ENCODE measurements at regions not wholly inside any gene's neighbourhood (a gene's known extent, or its start where the extent isn't known, plus 50 kb on each side); places are given as distances from the start of the nearest gene placed in this dataset.
A peak's percentile ranks its signal among the peaks of the same experiment; 100 is the strongest.
"Not testable (repeated sequence)": the region's sequence is repeated elsewhere in the genome, so short reads cannot be mapped to it uniquely, and the experiment has no call there.

- DNase-seq, result no peak
- in situ Hi-C loops (cut with MboI; ENCODE audit: low pct_unique_long_range_greater_than_20kb, low sequenced_read_pairs), result no loop called here
Observed at GRCh38 chr6:106807947-106808611, 166.4 kb downstream of the CD24 start.

- DNase-seq; in situ Hi-C loops (cut with MboI; ENCODE audit: low pct_unique_long_range_greater_than_20kb, low sequenced_read_pairs): not testable (repeated sequence)
Observed at GRCh38 chr6:106806253-106806652, 168.3 kb downstream of the CD24 start.

GRCh38 chr6:106805771-106806170 lies 168.8 kb downstream of the CD24 start:
- DNase-seq, result no peak
- in situ Hi-C loops (cut with MboI; ENCODE audit: low pct_unique_long_range_greater_than_20kb, low sequenced_read_pairs), result no loop called here

DNA sequence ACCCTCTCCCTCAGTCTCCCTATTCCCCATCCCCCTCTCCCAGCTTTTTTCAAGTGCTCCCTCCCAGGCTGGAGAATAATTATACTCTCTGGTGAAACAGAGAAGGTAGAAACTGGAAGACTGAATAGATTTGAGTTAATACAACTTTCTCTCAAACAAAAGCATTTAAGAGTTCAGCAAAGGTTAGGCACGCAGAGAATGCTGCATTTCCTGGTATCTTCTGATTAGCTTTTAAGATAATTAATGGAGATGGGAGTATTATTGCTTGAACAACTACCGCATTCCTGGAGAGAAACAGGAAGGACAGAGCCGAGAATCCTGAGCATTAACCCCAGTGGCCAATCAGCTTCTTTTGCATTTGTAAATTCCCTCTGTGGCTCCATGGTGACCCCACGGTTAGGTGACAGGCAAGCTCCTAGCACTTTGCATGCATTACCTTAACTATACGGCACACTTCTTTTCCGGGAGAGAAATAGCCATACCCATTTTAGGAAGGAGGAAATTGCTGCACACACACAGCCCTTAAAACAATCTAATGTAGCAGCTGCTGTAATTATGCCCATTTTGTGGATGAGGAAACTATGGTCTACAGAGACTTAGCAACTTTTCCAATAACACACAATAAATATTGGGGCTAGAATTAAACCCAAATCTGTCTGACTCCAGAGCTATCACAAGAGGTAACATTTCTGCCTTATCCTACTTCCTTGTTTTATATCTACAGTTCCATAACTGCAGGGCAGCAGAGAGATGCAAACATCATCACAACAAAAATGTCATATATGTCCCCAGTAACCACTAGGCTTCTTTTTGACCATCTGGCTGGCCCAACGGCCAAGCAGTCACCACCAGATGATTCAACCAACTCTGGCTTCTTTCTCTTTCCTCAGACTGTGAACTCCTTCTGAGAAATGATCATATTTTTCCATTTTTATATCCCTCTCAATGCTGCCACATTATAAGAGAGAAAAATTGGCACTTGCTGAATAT lies 169.9 kb downstream of the CD24 start:
- no peak for DNase-seq
- in situ Hi-C loops (cut with MboI; ENCODE audit: low pct_unique_long_range_greater_than_20kb, low sequenced_read_pairs), result no loop called here

DNA sequence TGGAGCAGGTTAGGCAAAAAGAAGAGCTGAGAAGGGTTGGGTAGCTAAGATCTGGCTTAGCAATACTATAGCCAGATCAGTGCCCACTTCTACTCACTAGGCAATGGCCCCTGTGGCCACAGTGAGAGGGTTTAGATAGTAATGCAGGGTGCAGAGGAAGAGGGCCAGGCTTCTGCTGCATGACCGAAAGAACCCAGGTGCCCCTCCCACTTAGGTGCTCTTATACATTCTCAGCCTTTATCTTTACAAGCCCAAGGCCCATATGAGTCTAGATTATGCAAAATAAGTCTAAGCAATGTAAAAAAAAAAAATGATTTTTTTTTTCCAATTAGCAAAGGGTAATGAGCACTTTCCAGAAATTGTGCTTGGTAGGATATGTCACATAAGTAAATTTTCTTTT lies 171.3 kb downstream of the CD24 start:
- in situ Hi-C loops (cut with MboI; ENCODE audit: low pct_unique_long_range_greater_than_20kb, low sequenced_read_pairs), result no loop called here
- DNase-seq, result no peak

DNA sequence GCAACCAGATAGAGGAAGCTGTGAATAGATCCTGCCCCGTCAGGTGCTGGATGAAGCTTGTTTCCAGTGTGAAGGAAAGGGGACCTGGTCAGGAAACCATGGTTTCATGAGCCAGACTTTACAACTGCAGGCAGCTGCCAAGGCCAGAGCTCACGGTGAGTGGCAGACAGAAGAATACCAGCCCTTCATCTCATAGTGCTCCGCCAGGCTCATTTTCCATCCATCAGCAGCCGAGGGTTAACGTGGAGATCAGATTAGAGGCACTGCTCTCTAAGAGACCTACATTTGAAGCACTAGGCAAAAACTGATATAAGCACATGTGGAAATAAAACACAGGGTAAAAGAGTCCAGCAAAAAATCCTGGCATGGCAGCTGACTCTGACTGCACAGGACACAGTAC lies 172.4 kb downstream of the CD24 start:
- in situ Hi-C loops (cut with MboI; ENCODE audit: low pct_unique_long_range_greater_than_20kb, low sequenced_read_pairs), result no loop called here
- DNase-seq, result no peak

DNA sequence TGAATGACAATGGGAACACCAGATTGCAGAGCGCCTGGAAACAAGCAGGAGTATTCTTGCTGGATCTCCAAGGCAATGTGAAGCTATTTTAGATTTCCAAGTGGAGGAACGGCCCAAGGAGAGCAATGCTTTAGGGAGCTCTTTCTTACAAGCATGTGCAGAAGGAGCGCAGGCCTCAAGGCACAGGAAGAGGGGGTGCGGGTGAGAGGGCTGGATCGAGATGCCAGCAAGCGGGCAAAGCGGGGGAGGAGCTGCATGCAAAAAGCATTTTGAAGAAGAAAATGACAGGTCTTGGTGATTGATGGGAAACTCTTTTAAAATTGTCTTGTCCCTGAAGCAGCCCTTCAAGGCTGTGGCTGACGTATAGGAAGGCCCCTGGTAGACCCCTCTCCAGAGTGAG lies 171.9 kb downstream of the QRSL1 start:
- in situ Hi-C loops (cut with MboI; ENCODE audit: low pct_unique_long_range_greater_than_20kb, low sequenced_read_pairs), result no loop called here
- DNase-seq, result no peak

GRCh38 chr6:106800379-106800778 lies 171.0 kb downstream of the QRSL1 start:
- in situ Hi-C loops (cut with MboI; ENCODE audit: low pct_unique_long_range_greater_than_20kb, low sequenced_read_pairs), result no loop called here
- no peak for DNase-seq

GRCh38 chr6:106799031-106799894 lies 169.9 kb downstream of the QRSL1 start:
- in situ Hi-C loops (cut with MboI; ENCODE audit: low pct_unique_long_range_greater_than_20kb, low sequenced_read_pairs), result no loop called here
- peak; percentile 35 for DNase-seq

GRCh38 chr6:106797186-106797585 lies 167.8 kb downstream of the QRSL1 start:
- in situ Hi-C loops (cut with MboI; ENCODE audit: low pct_unique_long_range_greater_than_20kb, low sequenced_read_pairs), result no loop called here
- DNase-seq, result no peak

- in situ Hi-C loops (cut with MboI; ENCODE audit: low pct_unique_long_range_greater_than_20kb, low sequenced_read_pairs), result no loop called here
Observed at GRCh38 chr6:106796781-106797180, 167.4 kb downstream of the QRSL1 start.

GRCh38 chr6:106794129-106794528 lies 164.8 kb downstream of the QRSL1 start:
- in situ Hi-C loops (cut with MboI; ENCODE audit: low pct_unique_long_range_greater_than_20kb, low sequenced_read_pairs), result no loop called here
- no peak for DNase-seq

More at GRCh38 chr6:106796781-106797180, 167.4 kb downstream of the QRSL1 start:
- DNase-seq, result no peak

GRCh38 chr6:106792536-106793236 lies 163.3 kb downstream of the QRSL1 start:
- no peak for DNase-seq

GRCh38 chr6:106790935-106791334 lies 161.6 kb downstream of the QRSL1 start:
- no peak for DNase-seq
- in situ Hi-C loops (cut with MboI; ENCODE audit: low pct_unique_long_range_greater_than_20kb, low sequenced_read_pairs), result no loop called here

More at GRCh38 chr6:106792536-106793236, 163.3 kb downstream of the QRSL1 start:
- in situ Hi-C loops (cut with MboI; ENCODE audit: low pct_unique_long_range_greater_than_20kb, low sequenced_read_pairs), result no loop called here

DNA sequence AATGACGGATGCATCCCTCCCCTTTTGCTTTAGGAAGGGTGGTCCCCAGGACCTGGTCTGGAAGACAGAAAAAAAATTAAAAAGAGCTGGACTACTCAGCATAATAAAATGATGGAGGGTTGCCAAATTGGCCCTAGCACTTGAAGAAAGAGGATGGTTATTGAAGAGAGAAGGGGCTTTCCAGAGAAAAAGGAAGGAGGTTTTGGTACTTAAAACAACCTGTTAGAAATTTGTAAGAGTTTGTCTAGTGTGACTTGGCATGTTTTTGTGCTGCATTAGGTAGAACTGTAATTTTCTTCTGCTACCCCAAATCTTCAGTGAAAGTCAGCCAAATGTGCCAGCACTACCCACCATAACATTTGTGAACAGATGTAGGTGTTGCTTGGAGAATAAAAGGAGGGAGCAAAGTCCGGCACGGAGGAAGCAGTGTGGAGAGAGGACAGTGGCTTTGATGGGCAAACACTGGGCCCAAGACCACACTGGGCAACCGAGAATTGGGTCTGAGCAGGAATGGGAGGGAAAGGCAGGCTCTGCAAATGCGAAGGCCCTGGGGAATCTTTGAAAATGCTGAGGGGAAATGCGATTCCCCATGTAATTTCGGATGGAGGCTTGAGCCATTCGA lies 160.9 kb downstream of the QRSL1 start:
- no peak for DNase-seq
- in situ Hi-C loops (cut with MboI; ENCODE audit: low pct_unique_long_range_greater_than_20kb, low sequenced_read_pairs), result no loop called here

DNA sequence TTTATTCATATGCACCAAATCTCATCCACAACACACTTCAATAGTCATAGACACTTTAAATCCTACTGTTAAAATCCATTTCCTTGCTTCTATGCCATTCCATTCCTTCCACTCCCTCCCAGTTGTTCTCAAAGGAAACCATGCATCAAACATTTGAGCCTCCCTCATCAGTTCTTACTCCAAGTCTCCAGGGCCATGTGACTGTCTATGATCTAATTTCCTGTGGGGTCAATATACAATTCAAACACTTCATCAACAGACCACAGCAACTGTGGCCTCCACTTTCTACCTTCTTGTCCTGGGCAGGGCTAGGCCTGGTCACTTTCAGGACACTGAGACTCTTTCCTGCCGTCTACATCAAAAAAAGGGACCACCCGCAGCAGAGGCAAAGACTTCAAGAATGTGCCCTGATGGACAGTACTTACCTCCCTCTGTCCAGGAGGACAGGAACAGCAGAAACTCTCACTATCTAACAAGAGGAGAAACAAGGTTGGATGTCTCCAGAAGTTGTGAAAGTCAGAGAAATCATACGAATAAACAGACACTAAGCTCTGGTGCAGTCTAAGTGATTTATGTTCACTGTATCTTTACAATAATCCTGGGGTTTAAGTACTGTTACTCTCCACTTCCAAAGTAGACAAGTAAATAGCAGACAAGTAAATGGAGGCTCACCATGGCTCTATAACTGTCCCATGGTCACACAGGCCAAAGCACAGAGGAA lies 160.2 kb downstream of the QRSL1 start:
- in situ Hi-C loops (cut with MboI; ENCODE audit: low pct_unique_long_range_greater_than_20kb, low sequenced_read_pairs), result no loop called here

DNA sequence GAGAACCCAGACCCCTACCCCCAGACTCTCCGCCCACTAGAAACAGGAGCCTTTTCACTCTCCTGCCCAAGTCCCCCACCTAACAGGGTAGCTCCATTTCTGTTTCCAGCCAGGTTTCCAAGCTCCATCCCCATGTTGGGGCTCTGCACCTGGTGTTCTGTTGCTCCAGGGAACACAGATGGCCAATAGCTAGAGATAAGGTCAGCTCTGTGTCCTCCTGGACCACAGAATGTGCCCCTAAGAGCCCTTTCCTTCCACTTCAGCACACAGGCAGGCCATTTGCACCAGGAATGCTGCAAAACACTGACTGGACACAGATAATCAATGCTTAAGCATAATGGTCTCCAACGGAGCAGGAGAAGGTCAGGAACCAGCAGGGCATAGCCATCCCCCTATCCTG lies 159.4 kb downstream of the QRSL1 start:
- DNase-seq, result no peak
- in situ Hi-C loops (cut with MboI; ENCODE audit: low pct_unique_long_range_greater_than_20kb, low sequenced_read_pairs), result no loop called here

More for the DNA sequence above, 160.2 kb downstream of the QRSL1 start:
- no peak for DNase-seq
